ELR (cell line): ENCODE measurements at regions not wholly inside any gene's neighbourhood (a gene's known extent, or its start where the extent isn't known, plus 50 kb on each side); places are given as distances from the start of the nearest gene placed in this dataset.

Source experiments
- DNase-seq: peaks from one replicate; pipeline ENCODE4 v3.0.0-alpha.2; 2015; ENCODE audit warnings: low read depth

DNA sequence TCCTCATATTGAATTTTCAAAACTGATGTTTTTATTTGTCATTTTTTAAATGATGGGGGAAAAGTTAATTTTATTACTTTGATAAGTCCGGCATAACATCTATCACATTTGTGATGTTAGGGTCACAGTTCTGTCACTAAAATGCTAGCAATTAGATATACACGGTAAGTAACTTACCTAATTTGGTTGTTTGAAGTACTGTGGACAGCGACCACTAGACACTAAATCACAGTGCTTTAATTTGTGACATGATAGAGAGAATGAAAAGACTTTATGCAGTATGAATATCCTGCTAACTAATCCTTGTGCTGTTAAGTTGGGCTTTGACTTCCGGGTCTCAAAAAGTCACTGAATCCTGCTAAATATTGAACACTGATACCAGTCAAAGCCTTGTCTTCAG is 857.3 kb upstream of the KCND2 start:
- no peak for DNase-seq

- DNase-seq = no peak
Observed at GRCh38 chr7:119421657-119422056, 851.3 kb upstream of the KCND2 start.

DNA sequence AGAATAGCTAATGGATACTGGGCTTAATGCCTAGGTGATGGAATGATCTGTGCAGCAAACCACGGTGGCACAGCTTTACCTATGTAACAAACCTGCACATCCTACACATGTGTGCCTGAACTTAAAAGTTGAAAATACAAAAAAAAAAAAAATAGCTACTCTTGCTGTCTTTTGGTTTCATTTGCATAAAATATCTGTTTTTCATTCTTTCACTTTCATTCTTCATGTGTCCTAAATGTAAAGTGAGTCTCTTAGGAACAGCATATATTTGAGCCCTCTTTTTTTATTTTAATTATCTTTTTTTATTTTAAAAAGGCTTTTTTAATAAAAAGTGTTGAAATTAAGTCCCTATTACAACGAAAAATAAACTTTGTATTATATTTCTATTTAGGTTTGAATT is 836.1 kb upstream of the KCND2 start:
- no peak for DNase-seq

DNA sequence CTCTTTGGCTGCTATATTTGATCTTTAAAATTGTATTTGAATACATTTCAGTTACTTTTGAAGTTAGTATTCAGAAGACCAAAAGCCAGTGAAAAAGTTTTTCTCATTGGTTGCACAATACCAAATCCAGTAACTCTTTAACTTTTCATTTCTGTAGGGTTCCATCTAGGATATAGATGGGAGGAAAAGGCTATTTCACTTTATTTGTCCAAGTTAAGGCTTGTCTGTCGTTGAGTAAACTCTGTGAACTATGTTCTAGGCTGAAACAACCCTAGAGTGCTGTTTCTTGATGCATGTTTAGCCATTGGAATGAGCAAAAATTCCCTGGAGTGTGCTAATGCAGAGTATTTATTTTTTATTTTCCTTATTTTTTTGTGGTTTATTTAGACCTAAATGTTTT is 834.7 kb upstream of the KCND2 start:
- DNase-seq = no peak

DNA sequence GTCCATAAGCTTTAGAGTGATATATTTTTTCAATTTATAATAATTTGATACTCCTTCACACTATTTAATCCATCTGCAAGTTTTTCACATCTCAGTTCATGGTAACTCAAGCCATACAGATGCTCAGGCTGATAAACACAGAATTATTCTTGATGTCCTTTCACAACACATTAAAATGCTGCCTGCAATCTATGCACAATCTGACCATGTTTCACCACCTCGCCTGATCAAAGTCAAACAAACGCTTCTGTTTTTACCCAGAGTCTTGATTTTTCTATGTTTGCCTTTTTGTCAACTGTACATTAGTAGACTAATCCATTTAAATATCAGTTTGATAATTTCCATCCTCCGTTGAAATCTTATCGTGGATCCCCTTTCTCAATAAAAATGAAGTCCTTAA is 833.8 kb upstream of the KCND2 start:
- no peak for DNase-seq

- peak; percentile 2 for DNase-seq
Observed at GRCh38 chr7:119452401-119452800, 820.6 kb upstream of the KCND2 start.

DNA sequence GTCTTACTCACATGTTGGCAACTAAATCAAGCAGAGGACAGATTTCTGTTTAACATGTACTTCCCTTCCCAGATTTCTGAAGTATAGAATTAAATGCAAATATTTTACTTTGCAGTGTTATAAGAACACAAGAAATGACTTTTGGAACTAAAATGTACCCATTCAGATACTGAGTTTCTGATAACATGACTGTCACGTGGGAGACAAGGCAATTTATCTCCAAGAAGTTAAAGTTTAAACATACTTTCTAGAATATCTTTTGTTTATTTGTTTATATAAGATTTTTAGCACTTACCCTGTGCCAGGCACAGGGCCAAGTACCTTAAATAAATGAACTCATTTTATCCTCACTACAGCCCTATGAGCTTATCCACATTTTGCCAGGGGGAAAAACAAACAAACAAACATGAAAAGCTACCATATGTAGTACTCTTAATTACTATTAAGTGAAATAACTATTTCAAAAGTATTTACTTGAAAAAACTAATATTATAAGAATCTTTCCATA is 807.1 kb upstream of the KCND2 start:
- DNase-seq = no peak

DNA sequence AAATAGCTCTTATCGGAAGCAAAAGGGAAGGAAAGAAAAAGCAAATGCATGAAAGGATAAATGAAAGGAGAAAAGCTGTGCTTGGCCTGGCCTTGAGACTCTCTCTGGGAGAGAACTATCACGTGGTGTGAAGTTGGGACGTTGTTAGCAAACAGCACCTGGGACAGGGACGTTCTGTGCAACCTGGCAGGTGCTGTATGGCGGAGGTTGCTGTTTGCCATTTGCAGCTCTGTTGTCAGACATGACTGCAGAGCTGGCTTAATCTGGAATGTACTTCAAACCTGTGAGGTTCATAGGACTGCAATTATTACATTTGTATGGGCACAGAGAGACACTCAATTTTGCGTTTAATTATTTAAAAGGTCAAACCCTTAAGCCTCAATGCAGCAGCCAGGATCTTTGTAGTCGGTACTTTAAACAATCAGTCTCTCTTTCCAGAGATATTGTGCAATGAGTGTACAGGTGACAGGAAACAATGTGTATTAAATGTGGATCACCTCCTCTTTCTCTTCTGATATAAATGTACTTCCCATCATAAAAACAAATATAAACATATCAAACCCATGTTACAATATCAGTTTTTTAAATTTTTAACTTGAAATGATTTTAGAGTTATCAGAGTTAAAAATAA is 800.5 kb upstream of the KCND2 start:
- DNase-seq = no peak

GRCh38 chr7:119482209-119482608 is 790.8 kb upstream of the KCND2 start:
- peak; percentile 15 for DNase-seq

DNA sequence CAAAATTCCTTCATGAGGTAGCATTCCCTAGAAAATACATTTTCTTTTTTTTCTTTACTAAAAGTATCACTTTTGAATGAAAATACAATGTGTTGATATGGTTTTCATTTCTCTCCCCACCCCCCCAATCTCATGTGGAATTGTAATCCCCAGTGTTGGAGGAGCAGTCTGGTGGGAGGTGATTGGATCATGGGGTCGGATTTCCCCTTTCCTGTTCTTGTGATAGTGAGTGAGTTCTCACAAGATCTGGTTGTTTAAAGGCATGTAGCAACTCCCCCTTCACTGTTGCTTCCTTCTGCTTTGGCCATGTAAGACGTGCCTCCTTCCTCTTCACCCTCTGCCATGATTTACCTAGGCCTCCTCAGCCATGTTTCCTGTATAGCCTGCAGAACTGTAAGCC is 790.3 kb upstream of the KCND2 start:
- no peak for DNase-seq

GRCh38 chr7:119483364-119483763 is 789.6 kb upstream of the KCND2 start:
- no peak for DNase-seq

DNA sequence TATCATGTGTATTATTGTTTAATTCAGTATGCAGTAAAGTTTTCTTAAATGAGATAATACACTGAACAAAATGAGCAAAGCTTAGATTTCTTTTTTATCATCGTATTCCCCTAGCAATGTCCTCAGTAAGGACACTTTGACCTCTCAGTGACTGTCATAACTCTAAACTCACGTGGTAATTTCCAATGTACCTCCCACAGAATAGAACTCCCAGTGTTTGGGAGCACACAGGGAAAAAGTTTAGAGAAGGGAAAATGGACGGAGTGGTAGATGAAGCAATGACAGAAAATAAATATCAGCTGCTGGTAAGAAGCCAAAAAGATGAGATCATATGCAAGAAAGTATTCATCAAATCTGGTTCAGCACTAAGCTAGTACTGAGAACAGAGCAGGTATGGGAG is 758.6 kb upstream of the KCND2 start:
- DNase-seq = peak; percentile 2

GRCh38 chr7:119515214-119515613 is 757.8 kb upstream of the KCND2 start:
- DNase-seq = no peak

GRCh38 chr7:119515962-119516361 is 757.0 kb upstream of the KCND2 start:
- no peak for DNase-seq

DNA sequence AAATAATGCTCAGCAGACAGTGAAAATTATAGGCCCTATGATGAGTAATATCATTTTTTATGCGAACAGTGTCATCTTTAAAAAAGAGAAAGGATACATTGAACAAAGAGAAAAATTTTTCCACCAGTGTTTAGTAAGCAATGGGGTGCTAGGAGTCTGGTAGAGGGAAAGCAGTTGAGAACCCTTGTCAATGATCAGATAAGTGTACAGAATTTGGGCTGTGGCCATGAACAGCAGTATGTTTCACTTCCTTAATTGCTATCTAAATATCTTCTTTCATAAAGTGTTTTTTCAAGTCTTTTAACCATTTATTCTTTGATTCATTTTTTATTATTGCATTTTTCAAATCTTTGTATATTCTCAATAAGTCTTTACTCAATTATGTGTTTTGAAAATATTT is 750.7 kb upstream of the KCND2 start:
- DNase-seq = no peak

GRCh38 chr7:119522698-119523097 is 750.3 kb upstream of the KCND2 start:
- DNase-seq = no peak

DNA sequence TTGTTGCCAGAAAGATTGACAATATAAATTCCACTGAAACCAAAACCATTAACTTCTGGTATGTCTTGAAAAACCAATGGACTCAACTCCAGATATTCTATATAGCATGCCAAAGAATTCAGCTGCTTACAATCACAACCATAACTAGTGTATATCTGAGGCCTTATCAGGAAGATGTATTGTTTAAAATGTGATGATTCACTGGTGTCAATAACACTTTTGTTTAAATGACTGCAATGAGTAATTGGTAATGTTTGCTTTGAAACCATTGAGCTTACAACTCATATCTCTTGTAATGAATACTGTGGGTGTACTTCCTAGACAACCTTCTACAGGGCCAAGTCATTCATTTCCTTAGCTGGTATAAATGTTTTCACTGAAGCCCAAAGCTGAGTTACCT is 727.9 kb upstream of the KCND2 start:
- peak; percentile 40 for DNase-seq

- no peak for DNase-seq
Observed at GRCh38 chr7:119555788-119556187, 717.2 kb upstream of the KCND2 start.

DNA sequence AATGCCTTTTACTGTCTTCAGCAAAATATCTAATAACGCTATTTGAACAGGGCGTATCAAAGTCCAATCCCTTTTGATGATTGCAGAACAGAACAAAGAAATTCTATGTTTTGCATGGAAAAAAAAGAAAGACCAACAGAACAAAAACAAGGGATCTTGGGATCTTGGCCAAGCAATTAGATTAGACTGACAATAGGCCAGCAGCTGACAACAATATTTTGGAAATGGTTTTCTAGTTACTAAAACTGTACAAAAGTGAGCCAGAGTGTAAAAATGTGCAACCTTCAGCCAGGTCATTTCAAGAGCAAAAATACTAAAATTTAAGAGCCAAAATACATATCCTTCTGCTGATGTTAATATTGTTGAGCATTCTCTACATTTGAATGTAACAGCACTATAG is 716.5 kb upstream of the KCND2 start:
- DNase-seq = no peak

- no peak for DNase-seq
Observed at GRCh38 chr7:119561751-119562150, 711.2 kb upstream of the KCND2 start.

DNA sequence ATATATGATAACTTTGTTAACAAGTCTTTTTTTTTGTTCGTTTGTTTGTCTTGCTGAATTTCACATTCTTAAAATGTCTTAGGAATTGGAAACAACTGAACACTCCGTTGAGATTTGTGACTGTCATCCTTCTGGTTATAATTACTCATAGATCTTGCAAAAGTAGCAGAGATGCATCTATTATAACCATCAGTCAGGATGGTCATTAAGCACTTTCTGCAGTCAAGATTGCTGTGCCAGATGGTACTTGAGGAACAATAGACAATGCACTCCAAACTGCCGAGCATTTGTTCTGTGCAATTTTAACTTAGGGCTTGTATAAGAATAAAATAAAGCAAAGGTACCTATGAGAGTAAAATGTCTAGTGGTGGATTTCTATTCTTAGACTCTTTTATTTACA is 710.1 kb upstream of the KCND2 start:
- DNase-seq = no peak

GRCh38 chr7:119571666-119572065 is 701.3 kb upstream of the KCND2 start:
- DNase-seq = no peak

DNA sequence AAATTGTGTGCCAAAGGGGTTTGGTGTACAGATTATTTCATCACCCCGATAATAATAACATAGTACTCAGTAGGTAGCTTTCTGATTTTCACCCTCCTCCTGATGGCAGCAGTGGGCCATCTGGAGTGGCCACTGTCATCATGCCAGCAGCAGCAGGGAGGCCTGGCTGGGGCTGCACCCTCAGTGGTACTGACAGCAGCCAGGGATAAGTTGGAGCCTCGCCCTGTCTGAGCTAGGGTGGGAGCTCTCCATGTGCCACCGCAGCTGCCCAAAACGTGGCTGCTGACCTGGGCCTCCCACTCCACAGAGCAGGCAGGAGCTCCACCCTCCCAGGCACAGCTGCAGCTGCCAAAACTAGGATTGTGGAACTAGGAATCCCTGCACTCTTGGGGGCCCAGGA is 700.8 kb upstream of the KCND2 start:
- no peak for DNase-seq

DNA sequence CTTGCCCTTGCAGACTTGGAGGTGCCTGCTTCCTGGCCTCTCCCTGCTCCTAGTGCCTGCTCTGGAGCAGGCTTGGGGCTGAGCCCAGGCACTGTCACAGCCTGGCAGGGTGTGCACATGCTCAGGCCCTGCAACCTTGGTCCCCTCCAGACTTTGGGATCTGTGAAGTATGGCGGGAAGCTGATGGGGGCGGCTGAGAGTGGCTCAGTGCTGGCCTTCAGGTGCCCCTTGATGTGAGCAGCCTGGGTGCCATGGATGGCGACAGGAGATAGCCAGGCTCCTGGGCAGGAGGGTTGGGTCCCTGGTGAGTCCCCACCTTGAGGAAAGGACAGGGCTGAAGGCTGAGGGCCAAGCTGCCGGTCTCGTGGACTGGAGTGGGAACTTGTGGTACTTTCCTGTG is 700.4 kb upstream of the KCND2 start:
- no peak for DNase-seq

DNA sequence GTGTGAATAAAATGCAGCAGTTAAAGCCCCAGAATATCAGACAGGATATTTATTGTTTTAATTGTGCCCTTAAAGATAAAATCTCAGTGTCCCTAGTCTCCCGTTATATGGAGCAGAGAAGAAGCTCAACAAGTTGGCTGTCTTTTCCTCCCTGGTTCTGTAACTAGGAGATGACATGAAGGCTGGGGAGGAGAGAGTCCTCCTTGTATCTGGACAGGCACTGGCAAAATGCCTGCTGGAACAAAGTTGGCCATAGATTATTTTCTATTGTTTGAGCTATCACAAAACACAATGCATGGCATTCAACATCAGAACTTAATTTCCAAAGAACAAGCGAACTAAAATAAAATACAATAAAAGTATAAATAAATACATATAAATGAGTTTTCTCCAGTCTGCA is 694.9 kb upstream of the KCND2 start:
- DNase-seq = no peak
